DND-41 (cell line): ENCODE measurements at regions not wholly inside any gene's neighbourhood (a gene's known extent, or its start where the extent isn't known, plus 50 kb on each side); places are given as distances from the start of the nearest gene placed in this dataset.

ENCODE experiments used
- CTCF ChIP-seq: IDR thresholded peaks from 2 replicates; pipeline ENCODE4 v1.5.1; 2012; ENCODE audit warnings: borderline replicate concordance, low read length, moderate library complexity, mild to moderate bottlenecking; ENCODE audit not compliant: poor library complexity, severe bottlenecking; ENCODE audit errors: extremely low read depth
- EZH2 ChIP-seq: IDR thresholded peaks from 3 replicates; pipeline ENCODE4 v1.6.1; 2012; ENCODE audit warnings: borderline replicate concordance, low read depth, mild to moderate bottlenecking, moderate library complexity, low read length, inconsistent platforms; ENCODE audit not compliant: severe bottlenecking

- TF ChIP-seq CTCF, result no peak
- TF ChIP-seq EZH2, result no peak
These were observed 307.9 kb downstream of the CSNK1G3 start for GRCh38 chr5:123819833-123820232.
